ENCODE measurements at regions not wholly inside any gene's neighbourhood (a gene's known extent, or its start where the extent isn't known, plus 50 kb on each side); places are given as distances from the start of the nearest gene placed in this dataset.

GRCh38 chr20:22442318-22442717, 142.1 kb downstream of the FOXA2 start:
- no peak overlapping the region for H3K4me3 ChIP-seq
- DNase-seq (ENCODE audit: low spot score in 2 of 2): no peak
- H3K4me1 ChIP-seq: no peaks in the 10 kb centered on the region
- 92 to 94% methylated on average over 7 of the region's 7 CpGs for WGBS, 2 donors
- no peaks in the 10 kb centered on the region for H3K27me3 ChIP-seq
- no peaks in the 10 kb centered on the region for H3K36me3 ChIP-seq
- no peaks in the 10 kb centered on the region for H3K9me3 ChIP-seq
- H3K27ac ChIP-seq: no peak overlapping the region
- TF ChIP-seq, protein P1, sequence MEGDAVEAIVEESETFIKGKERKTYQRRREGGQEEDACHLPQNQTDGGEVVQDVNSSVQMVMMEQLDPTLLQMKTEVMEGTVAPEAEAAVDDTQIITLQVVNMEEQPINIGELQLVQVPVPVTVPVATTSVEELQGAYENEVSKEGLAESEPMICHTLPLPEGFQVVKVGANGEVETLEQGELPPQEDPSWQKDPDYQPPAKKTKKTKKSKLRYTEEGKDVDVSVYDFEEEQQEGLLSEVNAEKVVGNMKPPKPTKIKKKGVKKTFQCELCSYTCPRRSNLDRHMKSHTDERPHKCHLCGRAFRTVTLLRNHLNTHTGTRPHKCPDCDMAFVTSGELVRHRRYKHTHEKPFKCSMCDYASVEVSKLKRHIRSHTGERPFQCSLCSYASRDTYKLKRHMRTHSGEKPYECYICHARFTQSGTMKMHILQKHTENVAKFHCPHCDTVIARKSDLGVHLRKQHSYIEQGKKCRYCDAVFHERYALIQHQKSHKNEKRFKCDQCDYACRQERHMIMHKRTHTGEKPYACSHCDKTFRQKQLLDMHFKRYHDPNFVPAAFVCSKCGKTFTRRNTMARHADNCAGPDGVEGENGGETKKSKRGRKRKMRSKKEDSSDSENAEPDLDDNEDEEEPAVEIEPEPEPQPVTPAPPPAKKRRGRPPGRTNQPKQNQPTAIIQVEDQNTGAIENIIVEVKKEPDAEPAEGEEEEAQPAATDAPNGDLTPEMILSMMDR (IDR thresholded peaks at IDR 0.05): no peak
- no peak for TF ChIP-seq EP300 (IDR thresholded peaks at IDR 0.05)
- TF ChIP-seq POLR2A (IDR thresholded peaks at IDR 0.05): no peak

GRCh38 chr20:22438926-22439325, 145.4 kb downstream of the FOXA2 start:
- Histone ChIP-seq H3K9me3 (peaks cover 0 to 8% (median 0%) of the 10 kb centered on the region in 4 donors), H3K27me3 (no peaks in the 10 kb centered on the region), H3K4me3 (no peak overlapping the region), H3K36me3 (no peaks in the 10 kb centered on the region), H3K27ac (no peak overlapping the region), H3K4me1 (no peaks in the 10 kb centered on the region)
- no peak for DNase-seq (ENCODE audit: low spot score in 2 of 2)
- TF ChIP-seq POLR2A (IDR thresholded peaks at IDR 0.05) (no peak), EP300 (IDR thresholded peaks at IDR 0.05) (no peak)
- TF ChIP-seq, protein P1 (IDR thresholded peaks at IDR 0.05): no peak
- 78 to 79% methylated on average over 4 of the region's 4 CpGs for WGBS, 2 donors

DNA sequence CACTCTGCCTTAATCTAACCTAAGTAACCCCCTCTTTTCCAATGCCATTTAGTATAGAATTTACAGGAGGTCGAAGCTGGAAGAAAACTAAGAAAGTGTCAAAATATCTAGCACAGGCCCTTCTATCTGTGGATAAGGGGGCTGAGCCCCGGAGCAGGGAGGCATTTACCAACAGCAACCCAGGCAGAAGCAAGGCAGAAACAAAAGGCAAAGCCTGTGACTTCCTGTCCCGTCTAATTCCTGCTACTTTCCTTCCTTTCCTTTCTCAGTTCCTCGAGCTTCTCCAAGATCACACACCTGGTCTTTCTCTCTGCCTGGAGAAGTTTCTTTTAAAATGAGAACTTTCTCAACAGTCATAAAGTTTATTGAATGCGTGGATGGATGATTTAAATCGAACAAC, 146.0 kb downstream of the FOXA2 start:
- DNase-seq (ENCODE audit: low spot score in 2 of 2): no peak
- Histone ChIP-seq H3K36me3 (no peaks in the 10 kb centered on the region), H3K4me1 (no peaks in the 10 kb centered on the region), H3K9me3 (peaks cover 0 to 8% (median 0%) of the 10 kb centered on the region in 4 donors), H3K27me3 (no peaks in the 10 kb centered on the region), H3K27ac (no peak overlapping the region), H3K4me3 (no peak overlapping the region)
- WGBS, 2 donors: 60 to 67% methylated on average over 6 of the region's 6 CpGs
- TF ChIP-seq, protein P1 (IDR thresholded peaks at IDR 0.05): no peak
- no peak for TF ChIP-seq POLR2A (IDR thresholded peaks at IDR 0.05)
- no peak for TF ChIP-seq EP300 (IDR thresholded peaks at IDR 0.05)

DNA sequence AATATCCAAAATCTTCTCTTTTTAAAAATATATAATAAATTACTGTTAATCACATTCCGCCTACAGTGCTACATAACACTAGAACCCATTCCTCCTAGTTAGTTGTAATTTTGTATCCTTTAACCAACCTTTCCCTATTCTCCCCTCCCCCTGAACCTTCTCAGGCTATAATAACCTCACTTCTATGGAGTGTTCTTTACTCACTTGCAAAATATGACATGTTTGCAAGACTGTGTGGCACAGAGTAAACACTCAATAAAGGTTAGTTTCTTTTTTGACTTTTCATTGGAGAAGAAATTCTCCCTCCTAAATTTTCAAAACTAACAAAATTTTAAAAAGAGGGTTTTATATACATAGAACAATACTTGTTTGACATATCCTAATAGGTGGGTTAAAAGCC, 147.0 kb downstream of the FOXA2 start:
- H3K27ac ChIP-seq: no peak overlapping the region
- no peak for TF ChIP-seq EP300 (IDR thresholded peaks at IDR 0.05)
- TF ChIP-seq, protein P1 (IDR thresholded peaks at IDR 0.05): no peak
- TF ChIP-seq POLR2A (IDR thresholded peaks at IDR 0.05): no peak
- no peaks in the 10 kb centered on the region for H3K36me3 ChIP-seq
- H3K4me1 ChIP-seq: no peaks in the 10 kb centered on the region
- H3K27me3 ChIP-seq: no peaks in the 10 kb centered on the region
- H3K9me3 ChIP-seq: peaks cover 0 to 8% (median 0%) of the 10 kb centered on the region in 4 donors
- WGBS, 2 donors: 95 to 96% methylated on average over 1 of the region's 1 CpG
- no peak for DNase-seq (ENCODE audit: low spot score in 2 of 2)
- no peak overlapping the region for H3K4me3 ChIP-seq

GRCh38 chr20:22431419-22431818, 153.0 kb downstream of the FOXA2 start:
- H3K27ac ChIP-seq: no peak overlapping the region
- DNase-seq (ENCODE audit: low spot score in 2 of 2): no peak
- H3K4me3 ChIP-seq: no peak overlapping the region
- H3K36me3 ChIP-seq: no peaks in the 10 kb centered on the region
- TF ChIP-seq POLR2A (IDR thresholded peaks at IDR 0.05) (no peak), EP300 (IDR thresholded peaks at IDR 0.05) (no peak)
- TF ChIP-seq, protein P1 (IDR thresholded peaks at IDR 0.05): no peak
- no peaks in the 10 kb centered on the region for H3K27me3 ChIP-seq
- no peaks in the 10 kb centered on the region for H3K4me1 ChIP-seq
- H3K9me3 ChIP-seq: peaks cover 0 to 8% (median 0%) of the 10 kb centered on the region in 4 donors
- WGBS, 2 donors: 66 to 70% methylated on average over 2 of the region's 2 CpGs
